ENCODE measurements at regions not wholly inside any gene's neighbourhood (a gene's known extent, or its start where the extent isn't known, plus 50 kb on each side); places are given as distances from the start of the nearest gene placed in this dataset.

- H3K4me2 ChIP-seq (ENCODE audit: insufficient read depth, low read length): no peak overlapping the region
- FAIRE-seq: no peak
- H3K79me2 ChIP-seq (ENCODE audit: control insufficient read depth, insufficient read depth, low read length): no peaks in the 10 kb centered on the region
- no peak overlapping the region for H3K27ac ChIP-seq (ENCODE audit: insufficient read depth, low read depth, low read length)
- no peak for TF ChIP-seq JUN (IDR thresholded peaks at IDR 0.05; ENCODE audit: borderline replicate concordance, insufficient read depth, insufficient read length, low read depth)
- TF ChIP-seq MAX (IDR thresholded peaks at IDR 0.05; ENCODE audit: insufficient read depth, insufficient read length): no peak
- no peak for TF ChIP-seq POLR2A (IDR thresholded peaks at IDR 0.05; ENCODE audit: low read depth, low read length)
- TF ChIP-seq EZH2 (IDR thresholded peaks at IDR 0.05; ENCODE audit: borderline replicate concordance, low read depth, low read length, severe bottlenecking): no peak
- no peak for TF ChIP-seq MYC (IDR thresholded peaks at IDR 0.05; ENCODE audit: low read depth, low read length)
- TF ChIP-seq POLR2AphosphoS5 (IDR thresholded peaks at IDR 0.05; ENCODE audit: insufficient read depth, low read depth, low read length): no peak
- no peak for TF ChIP-seq FOS (IDR thresholded peaks at IDR 0.05; ENCODE audit: borderline replicate concordance, insufficient read depth, low read length)
- no peak for TF ChIP-seq CTCF (IDR thresholded peaks at IDR 0.05; ENCODE audit: extremely low read depth in 1 of 2, insufficient read depth in 1 of 2, low read depth in 1 of 2, low read length in 2 of 2)
- TF ChIP-seq GATA2 (IDR thresholded peaks at IDR 0.05; ENCODE audit: insufficient read depth, insufficient read length, low read depth, low read length): no peak
- no peaks in the 10 kb centered on the region for H3K27me3 ChIP-seq (ENCODE audit: control insufficient read depth in 2 of 2, insufficient read depth in 2 of 2, low read length in 2 of 2)
- H4K20me1 ChIP-seq (replicated peaks; ENCODE audit: control insufficient read depth, extremely low read depth, insufficient read depth, low read length): no peaks in the 10 kb centered on the region
- no peak overlapping the region for H3K4me3 ChIP-seq (replicated peaks in 1 of 3; ENCODE audit: insufficient read depth in 1 of 3, low read depth in 1 of 3, low read length in 3 of 3)
- CTCF ChIA-PET: no interaction called here
- POLR2A ChIA-PET: no interaction called here
- no TSS peak for BruUV-seq (replicated peaks)
- H3K36me3 ChIP-seq (ENCODE audit: control insufficient read depth in 2 of 2, extremely low read depth in 1 of 2, insufficient read depth in 2 of 2, low read length in 2 of 2): no peaks in the 10 kb centered on the region
- H3K4me1 ChIP-seq (ENCODE audit: control insufficient read depth, extremely low read depth, insufficient read depth, low read length): no peaks in the 10 kb centered on the region
- no peaks in the 10 kb centered on the region for H3K9me1 ChIP-seq (replicated peaks; ENCODE audit: control insufficient read depth, extremely low read depth, insufficient read depth, low read length)
- intact Hi-C loops (cut with micrococcal nuclease): no loop called here
- dilution Hi-C loops (cut with MboI; ENCODE audit: extremely low pct_ligation_motif_present, low sequenced_read_pairs): no loop called here
- DNase-seq (ENCODE audit: low read depth, low spot score): no peak
- H2AFZ ChIP-seq (ENCODE audit: low read depth, low read length): no peak overlapping the region
- H3K9me3 ChIP-seq (replicated peaks; ENCODE audit: control insufficient read depth, insufficient read depth, low read length): no peaks in the 10 kb centered on the region
- H3K9ac ChIP-seq (replicated peaks; ENCODE audit: extremely low read depth, insufficient read depth, low read length): no peak overlapping the region
Observed at GRCh38 chr12:128004383-128004938, 262.5 kb upstream of the TMEM132C start.

Data from endothelial cell of umbilical vein (primary cell).